ENCODE measurements at regions not wholly inside any gene's neighbourhood (a gene's known extent, or its start where the extent isn't known, plus 50 kb on each side); places are given as distances from the start of the nearest gene placed in this dataset.

- Mint-ChIP-seq H3K27ac (ENCODE audit: unreplicated experiment) (no peak overlapping the region), H3K4me1 (ENCODE audit: low read depth, unreplicated experiment) (peaks cover 39% of the 10 kb centered on the region), H3K27me3 (ENCODE audit: unreplicated experiment) (no peaks in the 10 kb centered on the region), H3K9me3 (ENCODE audit: low read depth, unreplicated experiment) (no peaks in the 10 kb centered on the region), H3K36me3 (ENCODE audit: insufficient read depth, unreplicated experiment) (peaks cover 5% of the 10 kb centered on the region), H3K4me3 (ENCODE audit: low read depth, unreplicated experiment) (no peak overlapping the region)
- TF ChIP-seq, protein P1, sequence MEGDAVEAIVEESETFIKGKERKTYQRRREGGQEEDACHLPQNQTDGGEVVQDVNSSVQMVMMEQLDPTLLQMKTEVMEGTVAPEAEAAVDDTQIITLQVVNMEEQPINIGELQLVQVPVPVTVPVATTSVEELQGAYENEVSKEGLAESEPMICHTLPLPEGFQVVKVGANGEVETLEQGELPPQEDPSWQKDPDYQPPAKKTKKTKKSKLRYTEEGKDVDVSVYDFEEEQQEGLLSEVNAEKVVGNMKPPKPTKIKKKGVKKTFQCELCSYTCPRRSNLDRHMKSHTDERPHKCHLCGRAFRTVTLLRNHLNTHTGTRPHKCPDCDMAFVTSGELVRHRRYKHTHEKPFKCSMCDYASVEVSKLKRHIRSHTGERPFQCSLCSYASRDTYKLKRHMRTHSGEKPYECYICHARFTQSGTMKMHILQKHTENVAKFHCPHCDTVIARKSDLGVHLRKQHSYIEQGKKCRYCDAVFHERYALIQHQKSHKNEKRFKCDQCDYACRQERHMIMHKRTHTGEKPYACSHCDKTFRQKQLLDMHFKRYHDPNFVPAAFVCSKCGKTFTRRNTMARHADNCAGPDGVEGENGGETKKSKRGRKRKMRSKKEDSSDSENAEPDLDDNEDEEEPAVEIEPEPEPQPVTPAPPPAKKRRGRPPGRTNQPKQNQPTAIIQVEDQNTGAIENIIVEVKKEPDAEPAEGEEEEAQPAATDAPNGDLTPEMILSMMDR (IDR thresholded peaks at IDR 0.05; ENCODE audit: unreplicated experiment), result no peak
- intact Hi-C loops (cut with micrococcal nuclease; ENCODE audit: unreplicated experiment), result no loop called here
- CTCF ChIA-PET, result no interaction called here
- DNase-seq, result no peak
- no TSS peak for BruUV-seq (replicated peaks)
Measured at GRCh38 chr2:134170700-134171099, 83.2 kb upstream of the MGAT5 start.

DNA sequence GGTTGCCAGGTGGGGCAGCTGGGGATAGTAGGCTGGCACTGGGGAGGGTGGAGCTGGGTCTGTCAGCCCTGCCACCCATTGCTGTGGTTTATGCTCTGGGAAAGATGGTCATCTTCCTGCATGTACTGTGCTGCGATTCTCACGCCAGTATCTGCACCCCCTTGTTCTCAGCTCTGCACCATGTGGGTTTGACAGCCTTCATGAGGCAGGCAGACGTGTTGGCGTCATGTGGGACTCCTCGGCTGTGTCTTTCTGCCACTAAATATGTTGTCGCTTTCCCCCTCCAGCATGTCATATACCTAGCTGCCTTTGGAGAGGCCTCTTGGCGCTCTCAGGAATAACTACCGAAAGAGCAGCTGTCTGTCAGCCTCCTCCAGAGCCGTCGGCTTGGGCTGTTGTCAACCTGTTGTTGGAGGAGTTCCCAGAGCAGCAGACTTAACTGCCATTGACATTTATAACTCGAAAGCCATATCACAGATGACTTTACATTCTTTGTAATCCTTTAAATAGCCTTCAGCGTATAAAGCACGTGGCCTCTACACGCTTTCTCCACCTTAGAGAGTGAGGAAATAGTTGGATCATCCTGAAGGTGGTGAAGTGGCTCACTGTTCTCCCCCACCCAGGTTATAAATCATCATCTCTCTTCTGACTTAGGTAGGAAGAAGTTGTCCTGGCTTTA lies 80.4 kb upstream of the MGAT5 start:
- peaks cover 9% of the 10 kb centered on the region for H3K36me3 Mint-ChIP-seq (ENCODE audit: insufficient read depth, unreplicated experiment)
- no peak for DNase-seq
- TF ChIP-seq, protein P1 (IDR thresholded peaks at IDR 0.05; ENCODE audit: unreplicated experiment), result no peak
- peaks cover 48% of the 10 kb centered on the region for H3K4me1 Mint-ChIP-seq (ENCODE audit: low read depth, unreplicated experiment)
- no peaks in the 10 kb centered on the region for H3K27me3 Mint-ChIP-seq (ENCODE audit: unreplicated experiment)
- CTCF ChIA-PET, result no interaction called here
- H3K9me3 Mint-ChIP-seq (ENCODE audit: low read depth, unreplicated experiment), result no peaks in the 10 kb centered on the region
- no peak overlapping the region for H3K27ac Mint-ChIP-seq (ENCODE audit: unreplicated experiment)
- no TSS peak for BruUV-seq (replicated peaks)
- H3K4me3 Mint-ChIP-seq (ENCODE audit: low read depth, unreplicated experiment), result no peak overlapping the region
- intact Hi-C loops (cut with micrococcal nuclease; ENCODE audit: unreplicated experiment), result no loop called here

GRCh38 chr2:134174711-134175110 lies 79.2 kb upstream of the MGAT5 start:
- no peak for DNase-seq
- no peaks in the 10 kb centered on the region for H3K9me3 Mint-ChIP-seq (ENCODE audit: low read depth, unreplicated experiment)
- peaks cover 9% of the 10 kb centered on the region for H3K36me3 Mint-ChIP-seq (ENCODE audit: insufficient read depth, unreplicated experiment)
- no peak overlapping the region for H3K4me3 Mint-ChIP-seq (ENCODE audit: low read depth, unreplicated experiment)
- no TSS peak for BruUV-seq (replicated peaks)
- intact Hi-C loops (cut with micrococcal nuclease; ENCODE audit: unreplicated experiment), result no loop called here
- H3K27me3 Mint-ChIP-seq (ENCODE audit: unreplicated experiment), result no peaks in the 10 kb centered on the region
- no peak overlapping the region for H3K27ac Mint-ChIP-seq (ENCODE audit: unreplicated experiment)
- CTCF ChIA-PET, result no interaction called here
- H3K4me1 Mint-ChIP-seq (ENCODE audit: low read depth, unreplicated experiment), result peaks cover 49% of the 10 kb centered on the region
- TF ChIP-seq, protein P1 (IDR thresholded peaks at IDR 0.05; ENCODE audit: unreplicated experiment), result no peak

- Mint-ChIP-seq H3K27me3 (ENCODE audit: unreplicated experiment) (no peaks in the 10 kb centered on the region), H3K4me1 (ENCODE audit: low read depth, unreplicated experiment) (peaks cover 40% of the 10 kb centered on the region), H3K4me3 (ENCODE audit: low read depth, unreplicated experiment) (no peak overlapping the region), H3K9me3 (ENCODE audit: low read depth, unreplicated experiment) (no peaks in the 10 kb centered on the region), H3K27ac (ENCODE audit: unreplicated experiment) (no peak overlapping the region), H3K36me3 (ENCODE audit: insufficient read depth, unreplicated experiment) (peaks cover 9% of the 10 kb centered on the region)
- no peak for DNase-seq
- BruUV-seq (replicated peaks), result no TSS peak
- intact Hi-C loops (cut with micrococcal nuclease; ENCODE audit: unreplicated experiment), result no loop called here
- TF ChIP-seq, protein P1 (IDR thresholded peaks at IDR 0.05; ENCODE audit: unreplicated experiment), result no peak
- CTCF ChIA-PET, result no interaction called here
Measured at GRCh38 chr2:134175834-134176233, 78.0 kb upstream of the MGAT5 start.

Data from Calu3 (cell line).